ENCODE measurements at regions not wholly inside any gene's neighbourhood (a gene's known extent, or its start where the extent isn't known, plus 50 kb on each side); places are given as distances from the start of the nearest gene placed in this dataset.

- no peak for TF ChIP-seq CTCF (IDR thresholded peaks at IDR 0.05)
- TF ChIP-seq POLR2AphosphoS5 (IDR thresholded peaks at IDR 0.05; ENCODE audit: low read depth, low read length) = no peak
- no peak for TF ChIP-seq SIN3A (IDR thresholded peaks at IDR 0.05; ENCODE audit: borderline replicate concordance, insufficient read depth, low read depth, low read length)
- no peak for TF ChIP-seq REST (IDR thresholded peaks at IDR 0.05; ENCODE audit: insufficient read depth in 1 of 2, low read depth in 2 of 2, low read length in 1 of 2)
- TF ChIP-seq TCF7L2 (IDR thresholded peaks at IDR 0.05; ENCODE audit: low read depth, low read length) = no peak
Measured at GRCh38 chr3:182637350-182638110, 155.8 kb upstream of the ATP11B start.

All from Panc1 (cell line).